ENCODE measurements at regions not wholly inside any gene's neighbourhood (a gene's known extent, or its start where the extent isn't known, plus 50 kb on each side); places are given as distances from the start of the nearest gene placed in this dataset.
A peak's percentile ranks its signal among the peaks of the same experiment; 100 is the strongest.

GRCh38 chr2:228747483-228747882 lies 523.6 kb downstream of the PID1 start:
- no peak overlapping the region for H3K27ac ChIP-seq (ENCODE audit: insufficient read depth, low read length)
- no peaks in the 10 kb centered on the region for H3K9me3 ChIP-seq (ENCODE audit: control insufficient read depth, insufficient read depth, low read depth, low read length)
- no peaks in the 10 kb centered on the region for H3K27me3 ChIP-seq (ENCODE audit: control insufficient read depth, insufficient read depth, low read length)
- H3K36me3 ChIP-seq (ENCODE audit: control insufficient read depth, insufficient read depth, low read length): no peaks in the 10 kb centered on the region
- no peak overlapping the region for H3K9ac ChIP-seq (ENCODE audit: insufficient read depth, low read length)
- H3K4me2 ChIP-seq (ENCODE audit: extremely low read depth, insufficient read depth, low read length): no peak overlapping the region
- no peaks in the 10 kb centered on the region for H4K20me1 ChIP-seq (ENCODE audit: control insufficient read depth, extremely low read depth, insufficient read depth, low read length)
- DNase-seq (ENCODE audit: low read depth in 2 of 2): peak in 1 of 2 donors; percentile 23
- H3K4me1 ChIP-seq (ENCODE audit: control insufficient read depth, extremely low read depth, insufficient read depth, low read length): no peaks in the 10 kb centered on the region
- H3K4me3 ChIP-seq (replicated peaks in 1 of 4; ENCODE audit: control extremely low read depth in 1 of 4, insufficient read depth in 1 of 4, low read depth in 3 of 4, low read length in 4 of 4): no peak overlapping the region
- H2AFZ ChIP-seq (ENCODE audit: low read length): no peak overlapping the region
- TF ChIP-seq, protein P1, sequence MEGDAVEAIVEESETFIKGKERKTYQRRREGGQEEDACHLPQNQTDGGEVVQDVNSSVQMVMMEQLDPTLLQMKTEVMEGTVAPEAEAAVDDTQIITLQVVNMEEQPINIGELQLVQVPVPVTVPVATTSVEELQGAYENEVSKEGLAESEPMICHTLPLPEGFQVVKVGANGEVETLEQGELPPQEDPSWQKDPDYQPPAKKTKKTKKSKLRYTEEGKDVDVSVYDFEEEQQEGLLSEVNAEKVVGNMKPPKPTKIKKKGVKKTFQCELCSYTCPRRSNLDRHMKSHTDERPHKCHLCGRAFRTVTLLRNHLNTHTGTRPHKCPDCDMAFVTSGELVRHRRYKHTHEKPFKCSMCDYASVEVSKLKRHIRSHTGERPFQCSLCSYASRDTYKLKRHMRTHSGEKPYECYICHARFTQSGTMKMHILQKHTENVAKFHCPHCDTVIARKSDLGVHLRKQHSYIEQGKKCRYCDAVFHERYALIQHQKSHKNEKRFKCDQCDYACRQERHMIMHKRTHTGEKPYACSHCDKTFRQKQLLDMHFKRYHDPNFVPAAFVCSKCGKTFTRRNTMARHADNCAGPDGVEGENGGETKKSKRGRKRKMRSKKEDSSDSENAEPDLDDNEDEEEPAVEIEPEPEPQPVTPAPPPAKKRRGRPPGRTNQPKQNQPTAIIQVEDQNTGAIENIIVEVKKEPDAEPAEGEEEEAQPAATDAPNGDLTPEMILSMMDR (conservative IDR thresholded peaks at IDR 0.05 in 1 of 2, IDR thresholded peaks at IDR 0.05 in 1 of 2; ENCODE audit: low read depth in 1 of 2, low read length in 2 of 2): no peak
- TF ChIP-seq EZH2 (IDR thresholded peaks at IDR 0.05; ENCODE audit: low read length, missing control alignments): no peak
- no peaks in the 10 kb centered on the region for H3K79me2 ChIP-seq (ENCODE audit: control insufficient read depth, insufficient read depth, low read length)

DNA sequence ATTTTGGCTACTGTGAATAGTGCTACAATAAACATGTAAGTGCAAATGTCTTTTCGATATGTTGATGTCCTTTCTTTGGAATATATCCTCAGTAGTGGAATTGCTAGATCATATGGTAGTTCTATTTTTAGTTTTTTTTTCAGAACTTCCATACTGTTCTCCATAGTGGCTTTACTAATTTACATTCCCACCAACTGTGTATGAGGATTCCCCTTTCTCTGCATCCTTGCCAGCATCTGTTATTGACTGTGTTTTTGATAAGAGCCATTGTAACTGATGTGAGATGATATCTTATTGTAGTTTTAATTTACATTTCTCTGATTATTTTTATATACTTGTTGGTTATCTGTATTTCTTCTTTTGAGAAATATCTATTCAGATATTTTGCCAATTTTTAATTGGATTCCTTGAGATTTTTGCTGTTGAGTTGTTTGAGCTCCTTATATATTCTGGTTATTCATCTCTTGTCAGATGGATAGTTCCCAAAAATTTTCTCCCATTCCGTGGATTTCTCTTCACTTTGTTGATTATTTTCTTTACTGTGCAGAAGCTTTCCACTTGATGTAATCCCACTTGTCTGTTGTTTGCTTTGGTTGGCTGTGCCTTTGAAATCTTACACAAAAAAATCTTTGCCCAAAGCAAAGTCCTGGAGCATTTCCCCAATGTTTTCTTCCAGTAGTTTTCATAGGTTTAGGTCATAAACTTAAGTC lies 532.3 kb downstream of the PID1 start:
- H3K27me3 ChIP-seq (ENCODE audit: control insufficient read depth, insufficient read depth, low read length): no peaks in the 10 kb centered on the region
- DNase-seq (ENCODE audit: low read depth in 2 of 2): peak in 1 of 2 donors; percentile 15
- no peak overlapping the region for H3K9ac ChIP-seq (ENCODE audit: insufficient read depth, low read length)
- H2AFZ ChIP-seq (ENCODE audit: low read length): no peak overlapping the region
- H3K9me3 ChIP-seq (ENCODE audit: control insufficient read depth, insufficient read depth, low read depth, low read length): no peaks in the 10 kb centered on the region
- no peaks in the 10 kb centered on the region for H4K20me1 ChIP-seq (ENCODE audit: control insufficient read depth, extremely low read depth, insufficient read depth, low read length)
- TF ChIP-seq, protein P1 (conservative IDR thresholded peaks at IDR 0.05 in 1 of 2, IDR thresholded peaks at IDR 0.05 in 1 of 2; ENCODE audit: low read depth in 1 of 2, low read length in 2 of 2): no peak
- no peak for TF ChIP-seq EZH2 (IDR thresholded peaks at IDR 0.05; ENCODE audit: low read length, missing control alignments)
- H3K79me2 ChIP-seq (ENCODE audit: control insufficient read depth, insufficient read depth, low read length): no peaks in the 10 kb centered on the region
- no peaks in the 10 kb centered on the region for H3K4me1 ChIP-seq (ENCODE audit: control insufficient read depth, extremely low read depth, insufficient read depth, low read length)
- H3K27ac ChIP-seq (ENCODE audit: insufficient read depth, low read length): no peak overlapping the region
- no peaks in the 10 kb centered on the region for H3K36me3 ChIP-seq (ENCODE audit: control insufficient read depth, insufficient read depth, low read length)
- no peak overlapping the region for H3K4me3 ChIP-seq (replicated peaks in 1 of 4; ENCODE audit: control extremely low read depth in 1 of 4, insufficient read depth in 1 of 4, low read depth in 3 of 4, low read length in 4 of 4)
- H3K4me2 ChIP-seq (ENCODE audit: extremely low read depth, insufficient read depth, low read length): no peak overlapping the region

DNA sequence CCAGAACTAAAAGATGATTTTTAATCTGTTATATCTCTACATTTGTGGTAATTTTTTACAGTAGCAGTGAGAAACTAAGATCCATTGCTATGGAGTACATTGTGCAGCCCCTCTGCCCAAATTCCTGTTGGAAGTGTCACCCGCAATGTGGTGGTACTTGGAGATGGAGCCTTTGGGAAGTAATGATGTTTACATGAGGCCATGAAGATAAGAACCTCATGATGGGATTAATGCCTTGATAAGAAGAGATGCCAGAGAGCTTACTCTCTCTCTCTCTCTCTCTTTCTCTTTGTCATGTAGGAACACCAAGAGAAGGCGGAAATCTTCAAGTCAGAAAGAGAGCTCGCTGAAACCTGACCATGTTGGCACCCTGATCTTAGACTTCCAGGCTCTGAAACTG lies 535.4 kb downstream of the PID1 start:
- TF ChIP-seq EZH2 (IDR thresholded peaks at IDR 0.05; ENCODE audit: low read length, missing control alignments): no peak
- peak in 1 of 2 donors; percentile 2 for DNase-seq (ENCODE audit: low read depth in 2 of 2)
- H4K20me1 ChIP-seq (ENCODE audit: control insufficient read depth, extremely low read depth, insufficient read depth, low read length): no peaks in the 10 kb centered on the region
- H3K27me3 ChIP-seq (ENCODE audit: control insufficient read depth, insufficient read depth, low read length): no peaks in the 10 kb centered on the region
- H3K4me3 ChIP-seq (replicated peaks in 1 of 4; ENCODE audit: control extremely low read depth in 1 of 4, insufficient read depth in 1 of 4, low read depth in 3 of 4, low read length in 4 of 4): no peak overlapping the region
- H3K4me1 ChIP-seq (ENCODE audit: control insufficient read depth, extremely low read depth, insufficient read depth, low read length): no peaks in the 10 kb centered on the region
- no peak overlapping the region for H2AFZ ChIP-seq (ENCODE audit: low read length)
- H3K4me2 ChIP-seq (ENCODE audit: extremely low read depth, insufficient read depth, low read length): no peak overlapping the region
- H3K79me2 ChIP-seq (ENCODE audit: control insufficient read depth, insufficient read depth, low read length): no peaks in the 10 kb centered on the region
- no peaks in the 10 kb centered on the region for H3K36me3 ChIP-seq (ENCODE audit: control insufficient read depth, insufficient read depth, low read length)
- H3K9ac ChIP-seq (ENCODE audit: insufficient read depth, low read length): no peak overlapping the region
- no peak overlapping the region for H3K27ac ChIP-seq (ENCODE audit: insufficient read depth, low read length)
- H3K9me3 ChIP-seq (ENCODE audit: control insufficient read depth, insufficient read depth, low read depth, low read length): no peaks in the 10 kb centered on the region
